ENCODE measurements at regions not wholly inside any gene's neighbourhood (a gene's known extent, or its start where the extent isn't known, plus 50 kb on each side); places are given as distances from the start of the nearest gene placed in this dataset.

- no peak for DNase-seq
- H3K36me3 ChIP-seq (replicated peaks in 1 of 2): no peaks in the 10 kb centered on the region
- H3K27me3 ChIP-seq: no peaks in the 10 kb centered on the region
- no peaks in the 10 kb centered on the region for H3K9me3 ChIP-seq (replicated peaks in 1 of 3)
- no peaks in the 10 kb centered on the region for H3K4me1 ChIP-seq (replicated peaks in 1 of 2)
- WGBS, 4 donors: 78 to 86% (median 80%) methylated on average over 3 of the region's 3 CpGs
- H3K27ac ChIP-seq: no peak overlapping the region
- no peak overlapping the region for H3K4me3 ChIP-seq
- intact Hi-C loops (cut with DNase I): no loop called here
- no peak for TF ChIP-seq POLR2A (IDR thresholded peaks at IDR 0.05)
- no peak for TF ChIP-seq CTCF (IDR thresholded peaks at IDR 0.05)
Observed at GRCh38 chr5:159780246-159780645, 136.0 kb upstream of the ADRA1B start.

GRCh38 chr5:159781626-159782157 lies 134.6 kb upstream of the ADRA1B start:
- TF ChIP-seq CTCF (IDR thresholded peaks at IDR 0.05) (no peak), POLR2A (IDR thresholded peaks at IDR 0.05) (no peak)
- Histone ChIP-seq H3K9me3 (replicated peaks in 1 of 3) (no peaks in the 10 kb centered on the region), H3K4me1 (replicated peaks in 1 of 2) (no peaks in the 10 kb centered on the region), H3K27me3 (no peaks in the 10 kb centered on the region), H3K4me3 (no peak overlapping the region), H3K36me3 (replicated peaks in 1 of 2) (no peaks in the 10 kb centered on the region), H3K27ac (no peak overlapping the region)
- intact Hi-C loops (cut with DNase I): no loop called here
- no peak for DNase-seq
- 63 to 78% (median 71%) methylated on average over 3 of the region's 3 CpGs for WGBS, 4 donors

DNA sequence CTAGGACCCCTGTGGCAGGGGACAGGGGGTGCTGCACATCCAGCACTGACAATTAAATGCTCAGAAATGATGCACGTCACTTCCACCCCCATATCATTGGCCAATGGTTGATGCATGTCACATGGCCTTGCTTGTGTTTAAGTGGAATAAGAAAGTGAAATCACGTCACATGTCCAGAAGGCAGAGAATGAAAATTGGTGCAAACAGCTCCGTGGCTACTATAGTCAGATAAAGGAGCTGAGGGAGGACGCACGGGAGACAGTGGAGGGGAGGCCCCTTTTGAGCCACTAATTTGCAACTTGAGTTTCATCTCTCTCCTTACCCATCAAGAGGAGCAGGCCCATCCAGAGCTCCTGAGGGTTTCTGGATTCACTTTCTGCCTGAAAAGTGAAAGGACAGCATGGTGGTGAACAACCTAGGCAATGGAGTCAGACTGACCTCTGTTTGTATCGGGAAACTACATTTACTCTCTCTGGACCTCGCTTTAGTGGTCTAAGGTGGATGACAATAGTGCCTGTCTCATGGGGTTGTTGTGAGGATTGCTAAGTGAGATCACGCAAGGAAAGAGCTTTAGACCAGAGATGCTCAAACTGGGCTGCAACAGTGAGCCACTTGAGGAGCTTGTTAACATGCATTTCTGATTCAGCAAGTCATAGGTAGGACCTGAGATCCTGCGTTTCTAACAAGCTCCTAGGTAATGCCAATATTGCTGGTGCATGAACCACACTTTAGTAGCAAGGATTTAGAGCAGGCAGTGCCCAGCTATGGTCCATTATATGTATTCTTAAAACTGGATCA lies 133.9 kb upstream of the ADRA1B start:
- H3K27ac ChIP-seq: no peak overlapping the region
- intact Hi-C loops (cut with DNase I): no loop called here

GRCh38 chr5:159782995-159783300 lies 133.3 kb upstream of the ADRA1B start:
- H3K9me3 ChIP-seq (replicated peaks in 1 of 3): no peaks in the 10 kb centered on the region
- no peaks in the 10 kb centered on the region for H3K36me3 ChIP-seq (replicated peaks in 1 of 2)
- no peaks in the 10 kb centered on the region for H3K27me3 ChIP-seq
- DNase-seq: no peak
- intact Hi-C loops (cut with DNase I): no loop called here
- H3K4me1 ChIP-seq (replicated peaks in 1 of 2): peaks cover 0 to 3% of the 10 kb centered on the region in 2 donors
- H3K27ac ChIP-seq: no peak overlapping the region
- TF ChIP-seq POLR2A (IDR thresholded peaks at IDR 0.05): no peak
- TF ChIP-seq CTCF (IDR thresholded peaks at IDR 0.05): no peak
- no peak overlapping the region for H3K4me3 ChIP-seq
- 77 to 92% (median 84%) methylated on average over 2 of the region's 2 CpGs for WGBS, 4 donors

More for the DNA sequence above, 133.9 kb upstream of the ADRA1B start:
- Histone ChIP-seq H3K4me3 (no peak overlapping the region), H3K9me3 (replicated peaks in 1 of 3) (no peaks in the 10 kb centered on the region), H3K27me3 (no peaks in the 10 kb centered on the region), H3K4me1 (replicated peaks in 1 of 2) (no peaks in the 10 kb centered on the region), H3K36me3 (replicated peaks in 1 of 2) (no peaks in the 10 kb centered on the region)
- TF ChIP-seq CTCF (IDR thresholded peaks at IDR 0.05) (no peak), POLR2A (IDR thresholded peaks at IDR 0.05) (no peak)
- no peak for DNase-seq
- WGBS, 4 donors: 85 to 90% (median 86%) methylated on average over 9 of the region's 9 CpGs
